Stimulated activated naive CD8-positive, alpha-beta T cell treated with anti-CD3 and anti-CD28 coated beads, Interleukin-15, Interleukin-2, amounts not matched to agents 100 ng/mL and 50 ng/mL, for 24 hours (primary cell): ENCODE measurements at regions not wholly inside any gene's neighbourhood (a gene's known extent, or its start where the extent isn't known, plus 50 kb on each side); places are given as distances from the start of the nearest gene placed in this dataset.

Experiments used
- H3K27ac Mint-ChIP-seq: one replicate; pipeline ENCODE4 v1.8.0; 2021; ENCODE audit warnings: mild to moderate bottlenecking, mixed read lengths
- H3K27me3 Mint-ChIP-seq: one replicate; pipeline ENCODE4 v1.8.0; 2021; ENCODE audit warnings: mixed read lengths
- H3K36me3 Mint-ChIP-seq: one replicate; pipeline ENCODE4 v1.8.0; 2021; ENCODE audit warnings: low read depth, mixed read lengths
- H3K4me1 Mint-ChIP-seq: one replicate; pipeline ENCODE4 v1.8.0; 2021; ENCODE audit warnings: low read depth, mixed read lengths
- H3K4me3 Mint-ChIP-seq: one replicate; pipeline ENCODE4 v1.8.0; 2021; ENCODE audit warnings: mild to moderate bottlenecking, mixed read lengths
- H3K9me3 Mint-ChIP-seq: one replicate; pipeline ENCODE4 v1.8.0; 2021; ENCODE audit warnings: mixed read lengths

DNA sequence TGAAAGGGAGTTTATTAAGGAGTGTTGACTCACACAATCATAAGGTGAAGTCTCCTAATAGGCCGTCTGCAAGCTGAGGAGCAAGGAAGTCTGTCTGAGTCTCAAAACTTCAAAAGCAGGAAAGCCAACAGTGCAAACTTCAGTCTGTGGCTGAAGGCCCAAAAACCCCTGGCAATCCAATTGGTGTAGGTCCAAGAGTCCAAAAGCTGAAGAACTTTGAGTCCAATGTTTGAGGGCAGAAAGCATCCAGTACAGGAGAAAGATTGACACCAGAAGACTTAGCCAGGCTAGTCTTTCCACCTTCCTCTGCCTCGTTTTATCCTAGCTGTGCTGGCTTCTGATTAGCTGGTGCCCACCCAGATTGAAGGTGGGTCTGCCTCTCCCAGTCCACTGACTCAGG lies 535.2 kb downstream of the ARAP2 start:
- Mint-ChIP-seq H3K4me3 (no peak overlapping the region), H3K36me3 (no peaks in the 10 kb centered on the region), H3K9me3 (peaks cover 24% of the 10 kb centered on the region), H3K27me3 (no peaks in the 10 kb centered on the region), H3K27ac (no peak overlapping the region), H3K4me1 (no peaks in the 10 kb centered on the region)

DNA sequence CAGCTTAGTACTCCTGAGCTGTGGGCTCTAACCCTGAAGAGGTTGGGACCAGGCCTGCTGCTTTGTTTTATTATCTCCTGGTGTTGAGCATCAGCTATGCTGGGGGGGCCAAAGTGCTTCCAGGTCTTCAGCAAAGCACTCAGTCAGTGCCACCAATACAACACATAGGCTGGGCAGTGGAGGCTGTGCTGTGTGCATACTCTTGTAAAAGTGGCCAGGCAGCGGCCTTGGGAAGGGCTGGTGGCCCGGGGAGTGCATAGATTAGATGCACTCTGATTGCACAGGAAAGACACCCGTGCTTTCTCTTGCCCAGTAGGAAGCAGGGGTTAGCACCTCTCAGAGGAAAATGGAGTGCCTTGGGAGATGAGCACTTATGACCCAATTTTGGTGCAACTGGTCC lies 534.0 kb downstream of the ARAP2 start:
- Mint-ChIP-seq H3K4me1 (no peaks in the 10 kb centered on the region), H3K27me3 (no peaks in the 10 kb centered on the region), H3K36me3 (no peaks in the 10 kb centered on the region), H3K9me3 (peaks cover 34% of the 10 kb centered on the region), H3K4me3 (no peak overlapping the region), H3K27ac (no peak overlapping the region)

GRCh38 chr4:35711127-35711526 lies 533.2 kb downstream of the ARAP2 start:
- Mint-ChIP-seq H3K9me3 (peaks cover 35% of the 10 kb centered on the region), H3K36me3 (no peaks in the 10 kb centered on the region), H3K27me3 (no peaks in the 10 kb centered on the region), H3K27ac (no peak overlapping the region), H3K4me1 (no peaks in the 10 kb centered on the region), H3K4me3 (no peak overlapping the region)

DNA sequence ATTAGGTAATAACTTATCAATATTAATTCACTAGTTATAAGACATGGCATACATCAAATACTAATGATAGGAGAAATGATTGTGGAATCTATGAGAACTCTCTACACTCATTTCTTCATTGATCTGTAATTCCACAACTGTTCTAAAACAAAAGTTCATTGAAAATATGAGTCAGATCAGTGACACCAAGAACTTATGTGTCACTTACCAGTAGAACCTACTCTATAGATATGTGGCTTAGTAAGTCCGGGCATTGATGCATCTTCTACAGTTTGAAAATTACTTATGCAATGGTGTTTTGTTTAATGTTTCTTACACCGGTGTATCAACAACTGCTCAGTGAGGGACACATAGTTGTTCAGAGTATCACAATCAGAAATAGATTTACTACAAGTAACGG lies 520.3 kb downstream of the ARAP2 start:
- H3K36me3 Mint-ChIP-seq = no peaks in the 10 kb centered on the region
- no peak overlapping the region for H3K27ac Mint-ChIP-seq
- H3K27me3 Mint-ChIP-seq = no peaks in the 10 kb centered on the region
- no peaks in the 10 kb centered on the region for H3K9me3 Mint-ChIP-seq
- H3K4me1 Mint-ChIP-seq = no peaks in the 10 kb centered on the region
- H3K4me3 Mint-ChIP-seq = no peak overlapping the region

DNA sequence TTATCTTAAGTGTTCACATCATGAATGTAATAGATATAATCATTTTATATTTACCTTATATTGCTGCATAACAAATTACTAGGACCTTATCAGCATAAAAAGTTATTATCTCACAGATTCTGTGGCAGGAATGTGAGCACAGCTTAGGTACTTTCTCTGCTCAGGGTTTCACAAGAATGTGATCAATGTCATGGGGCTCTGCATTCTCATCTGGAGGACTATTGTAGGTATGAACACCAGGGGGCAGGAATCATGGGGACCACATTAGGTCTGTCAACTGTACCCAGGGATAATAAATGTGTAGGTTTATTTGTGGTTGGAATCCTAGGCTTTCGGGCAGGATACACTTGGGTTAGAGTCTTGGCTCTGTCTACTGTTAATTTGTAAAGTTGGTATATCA lies 519.2 kb downstream of the ARAP2 start:
- no peak overlapping the region for H3K27ac Mint-ChIP-seq
- H3K9me3 Mint-ChIP-seq = no peaks in the 10 kb centered on the region
- no peaks in the 10 kb centered on the region for H3K27me3 Mint-ChIP-seq
- no peak overlapping the region for H3K4me3 Mint-ChIP-seq
- H3K36me3 Mint-ChIP-seq = no peaks in the 10 kb centered on the region
- no peaks in the 10 kb centered on the region for H3K4me1 Mint-ChIP-seq

DNA sequence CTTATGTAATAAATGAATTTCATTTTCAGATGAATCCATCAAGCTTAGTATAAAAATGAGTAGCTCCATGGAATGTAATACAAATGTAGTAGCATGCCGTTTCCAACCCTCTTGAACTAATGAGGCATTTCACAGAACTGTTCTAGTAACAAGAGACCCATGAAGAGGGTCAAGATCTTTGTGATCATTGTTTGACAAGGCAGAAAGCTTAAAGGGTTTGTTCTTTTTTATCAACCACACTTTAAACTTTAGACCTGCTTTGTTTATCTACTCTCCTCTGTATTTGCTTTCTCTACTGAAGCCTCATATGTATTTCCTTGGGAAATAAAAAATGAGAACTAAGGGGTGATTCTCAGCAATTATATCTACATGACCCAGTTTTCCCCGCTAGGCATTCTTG lies 513.9 kb downstream of the ARAP2 start:
- H3K27ac Mint-ChIP-seq = no peak overlapping the region
- no peaks in the 10 kb centered on the region for H3K27me3 Mint-ChIP-seq
- no peaks in the 10 kb centered on the region for H3K36me3 Mint-ChIP-seq
- H3K4me3 Mint-ChIP-seq = no peak overlapping the region
- H3K9me3 Mint-ChIP-seq = peaks cover 5% of the 10 kb centered on the region
- no peaks in the 10 kb centered on the region for H3K4me1 Mint-ChIP-seq

DNA sequence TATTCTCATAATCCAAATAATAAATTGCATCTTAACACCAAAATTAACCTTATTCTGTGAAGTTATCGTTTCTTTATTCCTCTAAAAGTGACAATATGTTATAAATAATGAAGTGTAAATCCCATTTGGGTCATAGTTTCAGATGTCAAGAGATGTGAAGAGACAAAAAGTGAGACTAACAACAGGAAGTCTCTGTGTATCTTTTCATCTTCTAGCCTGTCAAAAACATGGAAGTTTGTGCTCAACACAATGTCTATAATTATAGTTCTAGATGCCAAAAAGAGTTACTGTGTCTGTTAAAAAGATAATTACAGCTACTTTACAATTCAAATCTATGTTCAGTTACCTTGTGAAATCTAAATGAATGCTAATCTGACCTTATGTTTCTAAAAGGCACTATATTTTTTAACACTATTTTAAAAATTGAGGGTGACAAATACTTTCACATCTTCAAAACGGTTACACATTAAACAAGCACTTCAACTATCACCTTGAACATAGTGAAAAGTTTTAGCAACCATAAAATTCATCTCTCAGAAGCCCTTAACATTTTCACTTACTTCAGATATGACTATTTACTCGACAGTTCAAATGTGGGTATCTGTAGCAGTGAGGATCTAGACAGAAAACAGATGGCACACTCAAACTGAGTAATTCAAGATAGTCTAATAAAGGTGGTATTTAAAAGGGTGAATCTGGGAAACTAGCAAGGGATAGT lies 509.8 kb downstream of the ARAP2 start:
- Mint-ChIP-seq H3K27me3 (no peaks in the 10 kb centered on the region), H3K9me3 (peaks cover 8% of the 10 kb centered on the region), H3K27ac (no peak overlapping the region), H3K36me3 (no peaks in the 10 kb centered on the region), H3K4me1 (no peaks in the 10 kb centered on the region), H3K4me3 (no peak overlapping the region)

GRCh38 chr4:35739308-35739707 lies 505.0 kb downstream of the ARAP2 start:
- H3K4me1 Mint-ChIP-seq = no peaks in the 10 kb centered on the region
- H3K9me3 Mint-ChIP-seq = peaks cover 7% of the 10 kb centered on the region
- no peaks in the 10 kb centered on the region for H3K36me3 Mint-ChIP-seq
- H3K27me3 Mint-ChIP-seq = no peaks in the 10 kb centered on the region
- H3K27ac Mint-ChIP-seq = no peak overlapping the region
- H3K4me3 Mint-ChIP-seq = no peak overlapping the region

DNA sequence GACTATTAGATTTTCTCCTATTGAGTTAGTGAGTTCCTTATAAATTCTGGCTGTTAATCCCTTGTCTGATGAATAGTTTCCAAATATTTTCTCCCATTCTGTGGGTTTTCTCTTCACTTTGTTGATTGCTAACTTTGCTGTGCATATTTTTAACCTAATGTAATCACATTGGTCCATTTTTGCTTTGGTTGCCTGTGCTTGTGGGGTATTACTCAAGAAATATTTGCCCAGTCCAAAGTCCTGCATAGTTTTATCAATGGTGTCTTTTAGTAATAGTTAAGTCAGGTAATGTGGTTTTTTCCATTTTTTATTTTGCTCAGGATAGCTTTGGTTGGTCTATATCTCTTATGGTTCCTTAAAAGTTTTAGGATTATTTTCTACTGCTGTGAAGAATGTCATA lies 490.3 kb downstream of the ARAP2 start:
- H3K4me1 Mint-ChIP-seq = no peaks in the 10 kb centered on the region
- H3K4me3 Mint-ChIP-seq = no peak overlapping the region
- H3K27ac Mint-ChIP-seq = no peak overlapping the region
- H3K36me3 Mint-ChIP-seq = no peaks in the 10 kb centered on the region
- H3K27me3 Mint-ChIP-seq = no peaks in the 10 kb centered on the region
- H3K9me3 Mint-ChIP-seq = peaks cover 8% of the 10 kb centered on the region

DNA sequence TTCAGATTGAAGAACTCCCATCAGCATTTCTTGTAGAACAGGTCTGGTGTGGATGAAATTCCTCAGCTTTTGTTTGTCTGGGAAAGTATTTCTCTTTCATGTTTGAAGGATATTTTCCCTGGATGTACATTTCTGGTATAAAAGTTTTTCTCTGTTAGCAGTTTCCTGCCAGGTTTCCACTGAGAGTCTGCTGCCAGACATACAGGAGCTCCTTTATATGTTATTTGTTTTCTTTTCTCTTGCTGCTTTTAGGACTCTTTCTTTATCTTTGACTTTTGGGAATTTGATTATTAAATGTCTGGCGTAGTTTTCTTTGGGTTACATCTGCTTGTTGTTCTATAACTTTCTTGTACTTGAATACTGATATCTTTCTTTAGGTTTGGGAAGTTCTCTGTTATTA lies 486.5 kb downstream of the ARAP2 start:
- no peaks in the 10 kb centered on the region for H3K4me1 Mint-ChIP-seq
- H3K27ac Mint-ChIP-seq = no peak overlapping the region
- no peaks in the 10 kb centered on the region for H3K27me3 Mint-ChIP-seq
- H3K9me3 Mint-ChIP-seq = peaks cover 8% of the 10 kb centered on the region
- H3K36me3 Mint-ChIP-seq = no peaks in the 10 kb centered on the region
- H3K4me3 Mint-ChIP-seq = no peak overlapping the region

DNA sequence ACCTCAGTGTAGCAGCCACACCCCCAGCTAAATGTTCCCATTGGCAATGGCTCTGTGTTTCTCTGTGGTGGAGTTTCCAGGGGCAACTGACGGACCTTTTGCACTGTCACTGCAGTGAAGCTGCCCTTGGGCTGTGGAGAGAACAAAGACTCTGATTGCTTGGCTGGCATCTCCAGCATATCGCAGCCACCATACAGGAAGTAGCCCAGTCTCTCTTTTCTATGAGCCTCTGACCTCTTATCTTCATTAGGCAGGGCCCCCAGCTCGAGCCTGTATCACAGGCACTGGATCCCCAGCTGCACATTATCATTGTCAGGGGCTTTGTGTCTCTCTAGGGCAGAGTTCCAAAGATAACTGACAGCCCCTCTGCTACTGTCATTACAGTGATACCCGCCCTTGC lies 483.5 kb downstream of the ARAP2 start:
- no peak overlapping the region for H3K27ac Mint-ChIP-seq

GRCh38 chr4:35771571-35771970 lies 472.7 kb downstream of the ARAP2 start:
- H3K9me3 Mint-ChIP-seq = no peaks in the 10 kb centered on the region
- H3K27ac Mint-ChIP-seq = no peak overlapping the region
- H3K36me3 Mint-ChIP-seq = no peaks in the 10 kb centered on the region
- no peak overlapping the region for H3K4me3 Mint-ChIP-seq
- no peaks in the 10 kb centered on the region for H3K4me1 Mint-ChIP-seq
- H3K27me3 Mint-ChIP-seq = no peaks in the 10 kb centered on the region

More for the DNA sequence above, 483.5 kb downstream of the ARAP2 start:
- Mint-ChIP-seq H3K27me3 (no peaks in the 10 kb centered on the region), H3K4me1 (no peaks in the 10 kb centered on the region), H3K9me3 (peaks cover 3% of the 10 kb centered on the region), H3K4me3 (no peak overlapping the region), H3K36me3 (no peaks in the 10 kb centered on the region)

GRCh38 chr4:35772291-35772690 lies 472.0 kb downstream of the ARAP2 start:
- Mint-ChIP-seq H3K4me3 (no peak overlapping the region), H3K27ac (no peak overlapping the region), H3K36me3 (no peaks in the 10 kb centered on the region), H3K4me1 (no peaks in the 10 kb centered on the region), H3K9me3 (no peaks in the 10 kb centered on the region), H3K27me3 (no peaks in the 10 kb centered on the region)

DNA sequence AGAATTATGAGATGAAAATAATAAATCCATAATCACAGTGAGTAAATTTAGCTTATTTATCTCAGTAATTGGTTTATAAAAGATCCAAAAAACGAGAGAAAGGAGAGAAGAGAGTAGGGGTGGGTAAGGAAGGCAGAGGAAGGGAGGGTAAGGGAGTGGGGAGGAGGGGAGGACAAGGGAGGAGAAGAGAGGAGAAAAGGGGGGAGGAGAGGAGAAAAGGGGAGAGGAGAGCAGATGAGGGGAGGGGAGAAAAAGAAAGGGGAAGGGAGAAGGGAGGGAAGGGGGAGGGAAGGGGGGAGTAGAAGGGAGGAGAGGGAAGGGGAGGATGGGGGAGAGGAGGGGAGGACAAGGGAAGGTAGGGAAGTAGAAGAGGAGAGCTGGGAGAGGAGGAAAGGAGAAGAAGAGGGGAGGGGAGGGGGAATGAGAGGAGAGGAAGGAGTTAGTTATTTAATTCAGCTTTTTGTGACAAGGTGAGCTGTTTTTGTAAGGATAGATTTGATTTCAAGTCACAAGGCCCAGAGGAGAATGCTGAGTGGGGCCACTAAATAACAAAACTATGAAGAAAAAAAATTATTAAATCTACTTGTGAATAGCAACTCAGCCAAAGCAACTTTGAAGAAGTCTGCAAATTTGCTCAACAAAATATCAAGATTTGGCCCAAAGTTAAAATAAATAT lies 454.3 kb downstream of the ARAP2 start:
- Mint-ChIP-seq H3K27ac (no peak overlapping the region), H3K36me3 (no peaks in the 10 kb centered on the region), H3K9me3 (peaks cover 6% of the 10 kb centered on the region), H3K4me3 (no peak overlapping the region), H3K27me3 (no peaks in the 10 kb centered on the region), H3K4me1 (no peaks in the 10 kb centered on the region)

DNA sequence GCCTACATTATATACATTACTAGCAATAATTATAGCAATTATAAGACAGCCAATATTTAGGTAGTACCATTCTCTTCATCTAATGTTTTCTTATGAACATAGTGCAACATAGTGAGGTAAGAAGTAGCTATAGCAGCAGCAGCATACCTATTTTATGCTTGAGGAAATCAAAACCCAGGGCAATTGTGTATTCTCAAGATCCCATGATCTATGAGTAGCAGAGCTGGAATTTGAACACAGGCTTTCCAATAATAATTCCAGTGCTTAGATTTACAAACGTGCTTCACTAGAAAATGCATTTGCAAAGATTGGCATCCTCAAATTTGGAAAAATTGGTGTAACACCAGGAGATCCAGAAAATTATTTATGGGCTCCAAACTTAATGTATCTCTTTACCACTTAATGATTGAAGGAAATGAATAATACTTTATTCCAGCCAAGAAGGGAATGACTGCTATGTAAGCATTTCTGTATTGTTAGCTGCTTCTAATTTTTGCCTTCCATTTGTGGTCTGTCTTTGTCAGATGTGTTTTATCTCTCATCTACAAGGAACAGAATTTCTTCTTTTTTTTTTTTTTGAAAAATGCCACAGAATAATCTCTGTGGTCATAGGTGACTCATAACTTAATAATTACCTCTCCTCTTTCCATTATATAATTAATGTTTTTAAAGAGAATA lies 451.1 kb downstream of the ARAP2 start:
- Mint-ChIP-seq H3K9me3 (peaks cover 17% of the 10 kb centered on the region), H3K27ac (no peak overlapping the region), H3K4me3 (no peak overlapping the region), H3K27me3 (no peaks in the 10 kb centered on the region), H3K4me1 (no peaks in the 10 kb centered on the region), H3K36me3 (no peaks in the 10 kb centered on the region)
